ENCODE measurements at regions not wholly inside any gene's neighbourhood (a gene's known extent, or its start where the extent isn't known, plus 50 kb on each side); places are given as distances from the start of the nearest gene placed in this dataset.

DNA sequence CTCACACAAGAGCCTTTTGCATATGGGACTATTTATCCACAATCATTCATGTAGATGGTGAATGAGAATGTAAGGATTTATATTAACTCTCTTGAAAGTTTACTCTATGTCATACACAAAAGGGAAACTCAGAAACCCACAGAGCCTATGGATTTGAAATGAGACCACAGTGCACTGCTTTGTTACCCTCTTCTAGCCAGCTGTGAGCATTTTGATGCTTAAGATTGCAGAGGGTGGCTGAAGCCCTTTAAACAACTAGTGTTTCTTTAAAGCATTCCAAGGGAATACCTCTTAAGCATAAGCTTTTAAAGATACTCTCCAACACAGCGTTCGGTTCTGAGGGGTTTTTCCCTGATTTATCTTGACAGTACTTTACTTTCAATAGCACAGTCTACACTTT lies 113.9 kb downstream of the NKX6-1 start:
- TF ChIP-seq EZH2phosphoT487 (conservative IDR thresholded peaks at IDR 0.05; ENCODE audit: low read length) = no peak
- TF ChIP-seq, protein P1, sequence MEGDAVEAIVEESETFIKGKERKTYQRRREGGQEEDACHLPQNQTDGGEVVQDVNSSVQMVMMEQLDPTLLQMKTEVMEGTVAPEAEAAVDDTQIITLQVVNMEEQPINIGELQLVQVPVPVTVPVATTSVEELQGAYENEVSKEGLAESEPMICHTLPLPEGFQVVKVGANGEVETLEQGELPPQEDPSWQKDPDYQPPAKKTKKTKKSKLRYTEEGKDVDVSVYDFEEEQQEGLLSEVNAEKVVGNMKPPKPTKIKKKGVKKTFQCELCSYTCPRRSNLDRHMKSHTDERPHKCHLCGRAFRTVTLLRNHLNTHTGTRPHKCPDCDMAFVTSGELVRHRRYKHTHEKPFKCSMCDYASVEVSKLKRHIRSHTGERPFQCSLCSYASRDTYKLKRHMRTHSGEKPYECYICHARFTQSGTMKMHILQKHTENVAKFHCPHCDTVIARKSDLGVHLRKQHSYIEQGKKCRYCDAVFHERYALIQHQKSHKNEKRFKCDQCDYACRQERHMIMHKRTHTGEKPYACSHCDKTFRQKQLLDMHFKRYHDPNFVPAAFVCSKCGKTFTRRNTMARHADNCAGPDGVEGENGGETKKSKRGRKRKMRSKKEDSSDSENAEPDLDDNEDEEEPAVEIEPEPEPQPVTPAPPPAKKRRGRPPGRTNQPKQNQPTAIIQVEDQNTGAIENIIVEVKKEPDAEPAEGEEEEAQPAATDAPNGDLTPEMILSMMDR (IDR thresholded peaks at IDR 0.05; ENCODE audit: insufficient read depth, low read length, poor library complexity, severe bottlenecking) = no peak
- no peaks in the 10 kb centered on the region for H3K36me3 ChIP-seq (ENCODE audit: low read length)
- no peak overlapping the region for H3K9ac ChIP-seq (ENCODE audit: low read length)
- no peak overlapping the region for H2AFZ ChIP-seq (ENCODE audit: low read depth, low read length, severe bottlenecking)
- no peak overlapping the region for H3K27ac ChIP-seq (ENCODE audit: low read depth, low read length)
- no peaks in the 10 kb centered on the region for H3K9me3 ChIP-seq (ENCODE audit: insufficient read depth, low read length)
- no peaks in the 10 kb centered on the region for H3K79me2 ChIP-seq (ENCODE audit: insufficient read depth, low read length)
- H4K20me1 ChIP-seq (ENCODE audit: low read depth, low read length) = no peaks in the 10 kb centered on the region
- H3K27me3 ChIP-seq (ENCODE audit: low read length) = no peaks in the 10 kb centered on the region
- H3F3A ChIP-seq (ENCODE audit: insufficient read depth) = no peaks in the 10 kb centered on the region
- H3K4me2 ChIP-seq (ENCODE audit: low read depth, low read length, poor library complexity, severe bottlenecking) = no peak overlapping the region
- no peaks in the 10 kb centered on the region for H3K9me2 ChIP-seq (replicated peaks; ENCODE audit: insufficient read depth, low read length)
- no peak overlapping the region for H3K4me3 ChIP-seq (ENCODE audit: insufficient read depth, low read length, poor library complexity, severe bottlenecking)

DNA sequence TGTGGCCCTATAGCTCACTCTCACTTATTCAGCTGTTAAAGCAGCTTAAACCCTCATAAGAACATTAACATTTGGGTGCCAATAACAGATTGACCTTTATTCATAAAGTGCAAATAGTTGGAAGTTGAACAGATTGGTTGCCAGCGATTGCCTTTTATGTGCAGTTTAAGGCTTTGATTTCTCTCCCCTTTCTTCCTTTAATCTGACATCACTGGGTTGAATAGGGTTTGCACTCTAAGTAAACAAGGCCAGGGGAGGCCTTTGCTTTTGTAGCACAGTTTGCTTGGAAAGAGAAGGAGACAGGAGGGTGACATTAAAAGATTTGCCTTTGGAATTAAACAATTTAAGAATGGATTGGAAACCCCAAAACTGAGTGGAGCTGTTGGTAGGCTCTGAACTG lies 114.3 kb downstream of the NKX6-1 start:
- no peak overlapping the region for H2AFZ ChIP-seq (ENCODE audit: low read depth, low read length, severe bottlenecking)
- H3F3A ChIP-seq (ENCODE audit: insufficient read depth) = no peaks in the 10 kb centered on the region
- no peak for TF ChIP-seq EZH2phosphoT487 (conservative IDR thresholded peaks at IDR 0.05; ENCODE audit: low read length)
- TF ChIP-seq, protein P1 (IDR thresholded peaks at IDR 0.05; ENCODE audit: insufficient read depth, low read length, poor library complexity, severe bottlenecking) = no peak
- H3K9me3 ChIP-seq (ENCODE audit: insufficient read depth, low read length) = no peaks in the 10 kb centered on the region
- H3K9ac ChIP-seq (ENCODE audit: low read length) = no peak overlapping the region
- no peaks in the 10 kb centered on the region for H4K20me1 ChIP-seq (ENCODE audit: low read depth, low read length)
- H3K79me2 ChIP-seq (ENCODE audit: insufficient read depth, low read length) = no peaks in the 10 kb centered on the region
- H3K27ac ChIP-seq (ENCODE audit: low read depth, low read length) = no peak overlapping the region
- H3K36me3 ChIP-seq (ENCODE audit: low read length) = no peaks in the 10 kb centered on the region
- H3K4me3 ChIP-seq (ENCODE audit: insufficient read depth, low read length, poor library complexity, severe bottlenecking) = no peak overlapping the region
- H3K4me2 ChIP-seq (ENCODE audit: low read depth, low read length, poor library complexity, severe bottlenecking) = no peak overlapping the region
- no peaks in the 10 kb centered on the region for H3K9me2 ChIP-seq (replicated peaks; ENCODE audit: insufficient read depth, low read length)
- no peaks in the 10 kb centered on the region for H3K27me3 ChIP-seq (ENCODE audit: low read length)

DNA sequence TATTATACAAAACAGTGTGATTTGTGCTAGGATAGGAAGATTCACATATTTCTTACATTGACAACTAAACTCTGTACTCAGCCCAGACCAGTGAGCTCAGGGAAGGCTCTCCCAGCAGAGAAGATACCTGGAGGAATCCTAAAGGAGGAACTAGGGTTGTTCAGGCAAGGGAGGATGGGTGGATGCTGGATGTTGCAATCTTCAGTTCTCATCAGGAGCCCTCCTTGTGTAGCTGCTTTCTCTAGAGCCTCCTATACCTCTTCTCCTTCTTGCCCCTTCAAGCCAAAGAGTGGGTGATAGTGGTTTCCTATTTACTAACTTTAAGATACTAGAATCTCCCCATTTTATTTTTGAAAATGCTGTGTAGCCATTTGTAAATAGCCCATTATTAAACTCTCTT lies 117.3 kb downstream of the NKX6-1 start:
- no peaks in the 10 kb centered on the region for H3K9me2 ChIP-seq (replicated peaks; ENCODE audit: insufficient read depth, low read length)
- no peak overlapping the region for H3K4me2 ChIP-seq (ENCODE audit: low read depth, low read length, poor library complexity, severe bottlenecking)
- no peaks in the 10 kb centered on the region for H4K20me1 ChIP-seq (ENCODE audit: low read depth, low read length)
- no peak overlapping the region for H3K27ac ChIP-seq (ENCODE audit: low read depth, low read length)
- H3F3A ChIP-seq (ENCODE audit: insufficient read depth) = no peaks in the 10 kb centered on the region
- no peak overlapping the region for H3K9ac ChIP-seq (ENCODE audit: low read length)
- H3K36me3 ChIP-seq (ENCODE audit: low read length) = no peaks in the 10 kb centered on the region
- no peaks in the 10 kb centered on the region for H3K27me3 ChIP-seq (ENCODE audit: low read length)
- H3K4me3 ChIP-seq (ENCODE audit: insufficient read depth, low read length, poor library complexity, severe bottlenecking) = no peak overlapping the region
- TF ChIP-seq, protein P1 (IDR thresholded peaks at IDR 0.05; ENCODE audit: insufficient read depth, low read length, poor library complexity, severe bottlenecking) = no peak
- no peak for TF ChIP-seq EZH2phosphoT487 (conservative IDR thresholded peaks at IDR 0.05; ENCODE audit: low read length)
- H2AFZ ChIP-seq (ENCODE audit: low read depth, low read length, severe bottlenecking) = no peak overlapping the region
- no peaks in the 10 kb centered on the region for H3K79me2 ChIP-seq (ENCODE audit: insufficient read depth, low read length)
- no peaks in the 10 kb centered on the region for H3K9me3 ChIP-seq (ENCODE audit: insufficient read depth, low read length)

Data from SU-DHL-6 (cell line).